Endodermal cell (in vitro differentiated cells): ENCODE measurements at regions not wholly inside any gene's neighbourhood (a gene's known extent, or its start where the extent isn't known, plus 50 kb on each side); places are given as distances from the start of the nearest gene placed in this dataset.

Experiments
- DNase-seq: peaks from one replicate; pipeline ENCODE4 v3.0.0-alpha.2; 2017
- H3K27ac ChIP-seq: 2 replicates; pipeline ENCODE4 v1.5.1; 2013; ENCODE audit warnings: mild to moderate bottlenecking, low read depth, low read length, moderate library complexity
- H3K27me3 ChIP-seq: 2 replicates; pipeline ENCODE4 v1.6.1; 2013; ENCODE audit warnings: mild to moderate bottlenecking, low read length, moderate library complexity; ENCODE audit not compliant: insufficient read depth, control insufficient read depth, poor library complexity, severe bottlenecking
- H3K36me3 ChIP-seq: 2 replicates; pipeline ENCODE4 v1.7.0; 2013; ENCODE audit warnings: mild to moderate bottlenecking, low read length, moderate library complexity; ENCODE audit not compliant: control insufficient read depth, insufficient read depth
- H3K4me1 ChIP-seq: one replicate; pipeline ENCODE4 v1.7.0; 2013; ENCODE audit warnings: low read length; ENCODE audit not compliant: control insufficient read depth, insufficient read depth
- H3K4me3 ChIP-seq: 2 replicates; pipeline ENCODE4 v1.5.1; 2013; ENCODE audit warnings: mild to moderate bottlenecking, low read length, moderate library complexity
- H3K9ac ChIP-seq: 2 replicates; pipeline ENCODE4 v1.6.1; 2013; ENCODE audit warnings: mild to moderate bottlenecking, low read length, moderate library complexity; ENCODE audit not compliant: poor library complexity, severe bottlenecking; ENCODE audit errors: extremely low read depth
- H3K9me3 ChIP-seq: 2 replicates; pipeline ENCODE4 v1.6.1; 2013; ENCODE audit warnings: mild to moderate bottlenecking, low read length, moderate library complexity; ENCODE audit not compliant: control insufficient read depth
- H3K27ac Mint-ChIP-seq: 2 replicates; pipeline ENCODE4 v1.8.0; 2020; ENCODE audit warnings: mixed read lengths
- H3K27me3 Mint-ChIP-seq: 2 replicates; pipeline ENCODE4 v1.8.0; 2021; ENCODE audit warnings: mild to moderate bottlenecking, mixed read lengths; ENCODE audit not compliant: insufficient read depth
- H3K36me3 Mint-ChIP-seq: 2 replicates; pipeline ENCODE4 v1.8.0; 2020; ENCODE audit warnings: low read depth, mixed read lengths
- H3K4me1 Mint-ChIP-seq: 2 replicates; pipeline ENCODE4 v1.8.0; 2020; ENCODE audit warnings: mixed read lengths
- H3K4me3 Mint-ChIP-seq: 2 replicates; pipeline ENCODE4 v1.8.0; 2020; ENCODE audit warnings: mild to moderate bottlenecking, moderate library complexity, mixed read lengths
- H3K9me3 Mint-ChIP-seq: 2 replicates; pipeline ENCODE4 v1.8.0; 2020; ENCODE audit warnings: mild to moderate bottlenecking, mixed read lengths
- CTCF ChIP-seq: fragments of 200-600 bp; sonication (generic); conservative IDR thresholded peaks from 2 replicates; pipeline ENCODE4 v1.5.0; 2021; ENCODE audit warnings: antibody characterized with exemption, mild to moderate bottlenecking
- WGBS, 2 experiments: methylation state at CpG; one replicate each; pipeline versions ENCODE4 v1.1.5 to v1.1.7; 2013; ENCODE audit warnings: missing lambda C conversion rate in 2 of 2, mixed read lengths in 1 of 2; ENCODE audit not compliant: insufficient coverage in 1 of 2, insufficient read length in 1 of 2; 5-methylcytosine and 5-hydroxymethylcytosine counted together

DNA sequence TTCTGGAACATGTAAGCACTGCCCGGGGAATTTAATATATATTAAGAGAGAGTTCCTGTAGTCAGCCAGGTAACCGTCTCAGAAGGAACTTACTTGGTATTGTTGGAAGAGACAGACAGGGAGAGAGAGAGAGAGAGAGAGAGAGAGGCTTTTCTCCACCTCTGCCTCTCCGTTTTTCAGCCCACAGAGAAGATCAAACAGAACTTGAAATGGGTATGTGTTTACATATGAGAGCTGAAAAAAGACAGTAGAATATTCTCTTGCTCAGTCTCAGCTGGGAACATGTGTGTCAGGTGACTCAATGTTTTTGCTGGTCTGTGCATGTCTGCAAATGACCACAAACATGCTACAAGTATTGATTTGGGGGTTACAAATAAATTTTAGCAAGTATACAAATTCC lies 81.9 kb downstream of the MAGED1 start:
- Mint-ChIP-seq H3K27ac (no peak overlapping the region), H3K36me3 (no peaks in the 10 kb centered on the region), H3K9me3 (peaks cover 37% of the 10 kb centered on the region), H3K4me1 (peaks cover 8% of the 10 kb centered on the region), H3K4me3 (no peak overlapping the region), H3K27me3 (no peaks in the 10 kb centered on the region)
- no peaks in the 10 kb centered on the region for H3K36me3 ChIP-seq
- H3K27ac ChIP-seq, result no peak overlapping the region
- H3K4me3 ChIP-seq, result no peak overlapping the region
- H3K9me3 ChIP-seq, result no peaks in the 10 kb centered on the region
- 91% methylated on average over 2 of the region's 3 CpGs; no CpG with 5 or more reads in 1 of the 2 experiments for WGBS, 2 experiments
- no peak overlapping the region for H3K9ac ChIP-seq
- DNase-seq, result no peak
- no peaks in the 10 kb centered on the region for H3K27me3 ChIP-seq
- no peaks in the 10 kb centered on the region for H3K4me1 ChIP-seq
- no peak for TF ChIP-seq CTCF

DNA sequence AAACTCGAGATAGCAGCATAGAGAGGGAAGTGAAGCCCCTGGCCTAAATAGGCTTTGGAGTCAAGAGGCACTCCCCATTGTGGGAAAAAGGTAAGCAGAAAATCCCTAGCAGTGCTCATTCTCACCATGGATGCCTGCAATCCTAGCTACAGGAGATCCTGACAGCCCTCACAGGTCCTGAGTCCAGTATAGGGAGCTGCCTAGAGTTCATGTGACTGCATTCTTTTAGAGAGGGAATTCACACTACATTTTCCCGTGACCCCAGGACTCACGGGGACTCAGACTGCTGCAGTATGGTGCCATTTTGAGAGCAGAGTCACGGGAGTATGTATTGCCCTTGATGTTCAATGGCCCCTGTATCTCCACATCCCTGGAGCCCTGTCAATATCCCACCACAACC lies 82.4 kb downstream of the MAGED1 start:
- Histone ChIP-seq H3K4me3 (no peak overlapping the region), H3K27me3 (no peaks in the 10 kb centered on the region), H3K36me3 (no peaks in the 10 kb centered on the region), H3K27ac (no peak overlapping the region), H3K4me1 (no peaks in the 10 kb centered on the region), H3K9ac (no peak overlapping the region), H3K9me3 (no peaks in the 10 kb centered on the region)
- Mint-ChIP-seq H3K4me3 (no peak overlapping the region), H3K27me3 (no peaks in the 10 kb centered on the region), H3K36me3 (no peaks in the 10 kb centered on the region), H3K27ac (no peak overlapping the region), H3K4me1 (peaks cover 8% of the 10 kb centered on the region), H3K9me3 (peaks cover 37% of the 10 kb centered on the region)
- DNase-seq, result peak; percentile 45
- no peak for TF ChIP-seq CTCF
- 93 to 100% methylated on average over 1 to 4 of the region's 4 CpGs for WGBS, 2 experiments

GRCh38 chrX:51976503-51976902 lies 83.1 kb downstream of the MAGED1 start:
- no peak overlapping the region for H3K27ac ChIP-seq
- Mint-ChIP-seq H3K36me3 (no peaks in the 10 kb centered on the region), H3K4me3 (no peak overlapping the region), H3K4me1 (peaks cover 8% of the 10 kb centered on the region), H3K27ac (no peak overlapping the region), H3K9me3 (peaks cover 34% of the 10 kb centered on the region), H3K27me3 (no peaks in the 10 kb centered on the region)
- TF ChIP-seq CTCF, result no peak
- no peaks in the 10 kb centered on the region for H3K27me3 ChIP-seq
- no peak overlapping the region for H3K4me3 ChIP-seq
- H3K4me1 ChIP-seq, result no peaks in the 10 kb centered on the region
- H3K9me3 ChIP-seq, result no peaks in the 10 kb centered on the region
- no peak for DNase-seq
- H3K36me3 ChIP-seq, result no peaks in the 10 kb centered on the region
- WGBS, 2 experiments, result no CpG with 5 or more reads among the region's 1 CpG
- H3K9ac ChIP-seq, result no peak overlapping the region
